RWPE2 (cell line): ENCODE measurements at regions not wholly inside any gene's neighbourhood (a gene's known extent, or its start where the extent isn't known, plus 50 kb on each side); places are given as distances from the start of the nearest gene placed in this dataset.
A peak's percentile ranks its signal among the peaks of the same experiment; 100 is the strongest.

Experiments
- ATAC-seq: fragments of 200-7000 bp; cut with Tn5 transposase; 3 replicates; pipeline ENCODE4 v1.9.1; 2021; ENCODE audit warnings: low read depth
- DNase-seq: peaks from one replicate; pipeline ENCODE4 v3.0.0-alpha.2; 2020; ENCODE audit warnings: low spot score
- H3K27ac ChIP-seq: fragments of 450-650 bp; 2 replicates; pipeline ENCODE4 v1.5.1; 2017; ENCODE audit warnings: mild to moderate bottlenecking; ENCODE audit not compliant: poor library complexity, severe bottlenecking
- H3K27me3 ChIP-seq: fragments of 250-450 bp; sonication (Bioruptor Pico); 2 replicates; pipeline ENCODE4 v1.5.1; 2021; ENCODE audit warnings: mild to moderate bottlenecking, moderate library complexity; ENCODE audit not compliant: insufficient read depth, poor library complexity, severe bottlenecking
- H3K36me3 ChIP-seq: fragments of 250-450 bp; sonication (Bioruptor Pico); 2 replicates; pipeline ENCODE4 v1.5.1; 2020; ENCODE audit warnings: low read depth, mild to moderate bottlenecking, moderate library complexity
- H3K4me1 ChIP-seq: fragments of 250-450 bp; sonication (Bioruptor Pico); 2 replicates; pipeline ENCODE4 v1.5.1; 2021; ENCODE audit warnings: mild to moderate bottlenecking, moderate library complexity; ENCODE audit not compliant: insufficient read depth, poor library complexity, severe bottlenecking
- H3K4me3 ChIP-seq: fragments of 250-450 bp; sonication (Bioruptor Pico); 2 replicates; pipeline ENCODE4 v1.5.1; 2021; ENCODE audit warnings: mild to moderate bottlenecking, moderate library complexity; ENCODE audit not compliant: severe bottlenecking
- H3K9me3 ChIP-seq: fragments of 250-450 bp; sonication (Bioruptor Pico); 2 replicates; pipeline ENCODE4 v1.5.1; 2021; ENCODE audit warnings: mild to moderate bottlenecking, moderate library complexity; ENCODE audit not compliant: severe bottlenecking
- CTCF ChIP-seq: fragments of 450-650 bp; IDR thresholded peaks from one replicate; pipeline ENCODE4 v1.5.1; 2017; ENCODE audit warnings: mild to moderate bottlenecking, moderate library complexity; ENCODE audit not compliant: poor library complexity, severe bottlenecking

DNA sequence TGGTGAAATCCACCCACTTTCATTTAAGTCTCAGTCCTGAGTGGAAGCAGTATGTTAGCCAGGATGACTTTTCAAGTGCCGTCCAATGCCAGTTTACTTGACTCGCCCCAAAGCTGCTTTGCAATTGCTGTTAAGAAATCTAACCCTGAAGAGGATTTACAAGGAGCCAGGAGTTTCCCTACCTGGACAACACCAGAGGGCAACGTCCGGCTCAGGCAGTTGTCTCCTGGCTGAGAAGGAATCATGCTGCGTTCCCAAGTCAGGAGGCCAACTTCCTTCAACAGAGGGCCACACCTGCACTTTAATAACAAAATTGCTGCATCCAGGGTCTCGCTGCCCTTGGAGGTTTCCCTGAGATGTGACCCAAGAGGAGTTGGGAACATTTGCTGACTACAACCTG, 65.8 kb downstream of the BOD1 start:
- Histone ChIP-seq H3K4me1 (no peaks in the 10 kb centered on the region), H3K4me3 (no peak overlapping the region), H3K9me3 (no peaks in the 10 kb centered on the region), H3K27me3 (no peaks in the 10 kb centered on the region), H3K27ac (no peak overlapping the region), H3K36me3 (no peaks in the 10 kb centered on the region)
- ATAC-seq (no peak), DNase-seq (no peak)
- TF ChIP-seq CTCF: no peak

GRCh38 chr5:173549644-173550043, 66.8 kb downstream of the BOD1 start:
- no peak overlapping the region for H3K27ac ChIP-seq
- H3K4me1 ChIP-seq: no peaks in the 10 kb centered on the region
- no peaks in the 10 kb centered on the region for H3K27me3 ChIP-seq
- DNase-seq (no peak), ATAC-seq (no peak)
- no peak overlapping the region for H3K4me3 ChIP-seq
- H3K36me3 ChIP-seq: no peaks in the 10 kb centered on the region
- H3K9me3 ChIP-seq: no peaks in the 10 kb centered on the region
- no peak for TF ChIP-seq CTCF

- DNase-seq: no peak
- no peaks in the 10 kb centered on the region for H3K27me3 ChIP-seq
Measured at GRCh38 chr5:173547579-173547978, 68.9 kb downstream of the BOD1 start.

GRCh38 chr5:173542964-173543363, 73.5 kb downstream of the BOD1 start:
- no peaks in the 10 kb centered on the region for H3K27me3 ChIP-seq
- no peak overlapping the region for H3K4me3 ChIP-seq
- no peak for ATAC-seq
- no peaks in the 10 kb centered on the region for H3K36me3 ChIP-seq
- no peak for TF ChIP-seq CTCF
- no peaks in the 10 kb centered on the region for H3K9me3 ChIP-seq
- DNase-seq: no peak
- no peak overlapping the region for H3K27ac ChIP-seq
- H3K4me1 ChIP-seq: no peaks in the 10 kb centered on the region

More at GRCh38 chr5:173547579-173547978, 68.9 kb downstream of the BOD1 start:
- TF ChIP-seq CTCF: no peak
- Histone ChIP-seq H3K4me1 (no peaks in the 10 kb centered on the region), H3K4me3 (no peak overlapping the region), H3K9me3 (no peaks in the 10 kb centered on the region), H3K27ac (no peak overlapping the region), H3K36me3 (no peaks in the 10 kb centered on the region)
- ATAC-seq: peak; percentile 92

DNA sequence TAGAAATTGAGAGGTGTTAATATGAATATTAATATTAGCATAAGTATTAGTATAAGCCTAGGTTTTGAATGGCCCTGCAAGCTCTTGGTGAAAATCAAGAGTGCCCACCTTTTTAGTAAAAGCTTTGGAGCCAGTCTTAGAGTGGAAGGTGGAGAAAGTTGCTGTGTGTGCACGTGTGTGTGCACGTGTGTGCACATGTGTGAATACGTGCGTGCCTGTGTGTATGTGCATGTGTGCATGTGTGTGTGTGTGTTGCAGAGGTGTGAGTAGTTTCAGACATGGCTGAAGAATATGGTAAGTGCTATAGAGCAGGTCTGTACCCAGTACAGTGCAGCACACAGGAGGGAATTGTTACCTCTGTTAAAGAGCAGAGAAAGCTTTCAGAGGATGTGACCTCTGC, 74.3 kb downstream of the BOD1 start:
- TF ChIP-seq CTCF: no peak

More for the DNA sequence above, 74.3 kb downstream of the BOD1 start:
- no peaks in the 10 kb centered on the region for H3K27me3 ChIP-seq
- H3K27ac ChIP-seq: no peak overlapping the region
- H3K36me3 ChIP-seq: no peaks in the 10 kb centered on the region
- no peak for ATAC-seq
- DNase-seq: no peak
- H3K4me3 ChIP-seq: no peak overlapping the region
- no peaks in the 10 kb centered on the region for H3K4me1 ChIP-seq
- no peaks in the 10 kb centered on the region for H3K9me3 ChIP-seq
